ENCODE measurements at regions not wholly inside any gene's neighbourhood (a gene's known extent, or its start where the extent isn't known, plus 50 kb on each side); places are given as distances from the start of the nearest gene placed in this dataset.
A peak's percentile ranks its signal among the peaks of the same experiment; 100 is the strongest.

DNA sequence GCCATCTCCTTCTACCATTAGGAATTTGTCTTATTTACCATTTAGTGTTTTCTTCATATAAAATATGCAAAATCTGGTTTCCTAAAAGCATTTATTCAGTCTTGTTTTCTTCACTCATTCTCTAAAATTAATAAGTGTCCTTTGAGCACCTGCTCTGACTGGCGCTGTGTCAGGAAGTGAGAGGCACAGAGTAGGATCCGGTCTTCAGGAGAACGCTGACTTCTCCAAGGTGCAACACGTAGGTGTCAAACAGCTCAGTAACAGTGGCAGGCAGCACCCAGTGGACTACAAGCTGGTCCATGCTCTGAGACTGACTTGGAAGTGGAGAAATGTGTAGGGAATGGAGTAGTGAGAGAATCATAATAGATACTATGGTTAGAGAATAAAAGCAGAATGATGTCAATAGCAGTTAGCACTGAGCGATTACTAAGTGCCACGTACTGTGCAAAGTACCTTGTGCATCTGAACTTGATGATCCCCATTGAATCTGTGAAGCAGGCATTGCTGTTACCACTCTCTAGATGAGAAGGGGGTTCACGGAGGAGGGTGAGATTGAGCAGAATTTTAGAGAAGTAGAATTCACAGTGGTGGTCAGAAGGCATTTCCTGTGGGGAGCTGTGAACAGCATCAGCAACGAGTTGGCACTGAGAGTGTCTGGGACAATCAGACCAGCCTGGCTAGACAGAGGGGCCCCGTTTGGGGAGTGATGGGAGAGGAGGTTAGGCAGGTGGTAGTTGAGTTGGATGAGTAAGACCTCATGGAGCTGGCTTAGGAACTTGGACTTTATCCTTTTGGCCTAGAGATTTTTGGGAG, 569.8 kb downstream of the QKI start:
- Histone ChIP-seq H3K4me3 (no peak overlapping the region), H3K27ac (replicated peaks) (peak overlapping the region; percentile 13), H3K27me3 (ENCODE audit: low read depth) (no peaks in the 10 kb centered on the region), H3K9me3 (replicated peaks) (no peaks in the 10 kb centered on the region), H3K4me1 (peaks cover 16% of the 10 kb centered on the region), H3K36me3 (no peaks in the 10 kb centered on the region)
- intact Hi-C loops (cut with micrococcal nuclease) = no loop called here
- TF ChIP-seq, protein P1, sequence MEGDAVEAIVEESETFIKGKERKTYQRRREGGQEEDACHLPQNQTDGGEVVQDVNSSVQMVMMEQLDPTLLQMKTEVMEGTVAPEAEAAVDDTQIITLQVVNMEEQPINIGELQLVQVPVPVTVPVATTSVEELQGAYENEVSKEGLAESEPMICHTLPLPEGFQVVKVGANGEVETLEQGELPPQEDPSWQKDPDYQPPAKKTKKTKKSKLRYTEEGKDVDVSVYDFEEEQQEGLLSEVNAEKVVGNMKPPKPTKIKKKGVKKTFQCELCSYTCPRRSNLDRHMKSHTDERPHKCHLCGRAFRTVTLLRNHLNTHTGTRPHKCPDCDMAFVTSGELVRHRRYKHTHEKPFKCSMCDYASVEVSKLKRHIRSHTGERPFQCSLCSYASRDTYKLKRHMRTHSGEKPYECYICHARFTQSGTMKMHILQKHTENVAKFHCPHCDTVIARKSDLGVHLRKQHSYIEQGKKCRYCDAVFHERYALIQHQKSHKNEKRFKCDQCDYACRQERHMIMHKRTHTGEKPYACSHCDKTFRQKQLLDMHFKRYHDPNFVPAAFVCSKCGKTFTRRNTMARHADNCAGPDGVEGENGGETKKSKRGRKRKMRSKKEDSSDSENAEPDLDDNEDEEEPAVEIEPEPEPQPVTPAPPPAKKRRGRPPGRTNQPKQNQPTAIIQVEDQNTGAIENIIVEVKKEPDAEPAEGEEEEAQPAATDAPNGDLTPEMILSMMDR (IDR thresholded peaks at IDR 0.05; ENCODE audit: borderline replicate concordance) = no peak
- DNase-seq = no peak

DNA sequence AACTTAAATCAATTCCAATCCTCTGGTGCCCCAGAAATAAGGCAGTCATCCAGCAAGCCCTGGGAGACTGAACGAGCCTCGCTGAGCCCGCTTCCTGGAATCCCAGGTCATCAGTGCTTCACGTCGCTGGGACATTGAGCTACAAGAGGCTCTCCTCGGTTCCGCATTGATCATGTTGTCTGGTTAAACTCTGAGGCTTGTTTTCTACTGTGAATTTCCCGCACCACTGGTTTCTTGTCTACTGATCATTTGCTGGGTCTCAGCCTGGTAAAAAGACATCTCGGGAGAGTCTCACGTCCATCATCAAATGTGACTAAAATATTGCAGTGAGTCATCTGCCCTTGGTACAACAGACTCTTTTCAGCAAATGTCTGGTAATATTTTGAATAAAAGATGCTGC, 569.2 kb downstream of the QKI start:
- H3K36me3 ChIP-seq = no peaks in the 10 kb centered on the region
- no peak overlapping the region for H3K4me3 ChIP-seq
- H3K27ac ChIP-seq (replicated peaks) = peak overlapping the region; percentile 13
- no peaks in the 10 kb centered on the region for H3K27me3 ChIP-seq (ENCODE audit: low read depth)
- TF ChIP-seq, protein P1 (IDR thresholded peaks at IDR 0.05; ENCODE audit: borderline replicate concordance) = no peak
- DNase-seq = no peak
- no peaks in the 10 kb centered on the region for H3K9me3 ChIP-seq (replicated peaks)
- intact Hi-C loops (cut with micrococcal nuclease) = no loop called here
- peaks cover 16% of the 10 kb centered on the region for H3K4me1 ChIP-seq

DNA sequence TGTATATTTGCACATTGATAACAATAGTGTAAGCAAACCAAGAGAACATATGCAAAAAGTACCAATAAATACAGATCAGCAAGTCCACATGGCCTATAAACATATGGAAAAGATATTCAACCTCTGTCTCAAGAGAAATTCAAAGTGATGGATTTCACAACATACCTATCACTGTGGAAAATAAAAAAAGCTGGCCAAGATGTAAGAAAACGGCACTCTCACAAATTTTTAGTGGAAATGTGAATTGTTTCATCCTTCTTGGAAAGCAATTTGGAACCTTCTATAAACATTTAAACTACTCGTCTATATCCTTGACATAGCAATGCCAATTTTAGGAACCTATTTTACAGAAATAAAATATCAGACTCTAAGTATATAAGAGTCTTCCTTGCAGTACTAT, 559.8 kb downstream of the QKI start:
- Histone ChIP-seq H3K27ac (replicated peaks) (no peak overlapping the region), H3K4me3 (no peak overlapping the region), H3K4me1 (no peaks in the 10 kb centered on the region), H3K9me3 (replicated peaks) (peaks cover 8% of the 10 kb centered on the region), H3K36me3 (no peaks in the 10 kb centered on the region), H3K27me3 (ENCODE audit: low read depth) (no peaks in the 10 kb centered on the region)
- intact Hi-C loops (cut with micrococcal nuclease) = no loop called here
- no peak for DNase-seq
- TF ChIP-seq, protein P1 (IDR thresholded peaks at IDR 0.05; ENCODE audit: borderline replicate concordance) = no peak

DNA sequence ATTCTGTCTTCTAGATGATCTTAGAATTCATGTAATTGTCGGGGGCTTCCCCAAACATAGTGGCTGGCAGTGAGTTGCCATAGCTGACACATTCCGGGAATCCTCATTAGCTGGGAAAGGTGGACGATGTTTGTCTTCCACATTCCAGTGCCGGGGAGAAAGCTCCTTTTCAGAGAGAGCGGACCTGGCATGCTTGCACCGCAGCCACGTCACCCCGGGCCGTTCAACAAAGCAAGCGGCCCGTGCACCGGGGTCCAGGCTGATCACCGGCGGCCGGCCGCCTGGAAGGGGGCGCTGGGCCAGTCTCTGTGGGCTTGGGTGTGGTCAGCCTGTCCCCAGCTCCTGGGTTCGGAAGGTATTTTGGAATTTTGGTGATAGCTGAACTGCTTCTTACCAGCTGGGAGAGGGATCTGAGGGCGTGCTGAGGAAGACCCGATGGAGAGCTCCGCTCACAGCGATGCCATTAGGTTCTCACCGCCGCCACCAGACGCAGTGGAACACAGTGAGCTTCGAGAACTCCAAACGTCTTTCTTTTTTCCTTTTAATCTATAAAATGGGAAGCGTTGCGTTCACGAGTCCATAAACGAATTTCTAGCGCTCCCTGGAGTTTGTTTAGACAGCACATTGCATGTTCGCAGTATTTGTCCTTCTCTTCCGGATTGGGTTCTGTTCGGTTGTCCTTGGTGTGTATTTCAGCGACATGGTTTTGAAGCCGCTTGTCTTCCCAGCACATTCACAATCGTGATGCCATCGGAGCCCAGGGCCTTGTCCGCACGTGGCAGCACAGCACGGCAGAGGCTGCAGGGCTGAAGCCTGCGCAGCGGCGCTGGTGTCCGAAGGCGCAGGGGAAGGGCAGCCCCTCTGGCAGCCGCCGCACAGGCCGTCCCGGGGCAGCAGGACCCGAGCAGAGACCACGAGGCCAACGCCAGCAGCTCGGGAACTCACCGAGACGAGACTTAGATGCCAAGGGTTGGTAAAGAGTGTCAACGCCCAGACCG, 557.6 kb downstream of the QKI start:
- intact Hi-C loops (cut with micrococcal nuclease) = no loop called here
- H3K9me3 ChIP-seq (replicated peaks) = peaks cover 8% of the 10 kb centered on the region
- H3K27me3 ChIP-seq (ENCODE audit: low read depth) = no peaks in the 10 kb centered on the region
- H3K4me1 ChIP-seq = peaks cover 5% of the 10 kb centered on the region
- no peak for DNase-seq
- H3K36me3 ChIP-seq = no peaks in the 10 kb centered on the region
- TF ChIP-seq, protein P1 (IDR thresholded peaks at IDR 0.05; ENCODE audit: borderline replicate concordance) = no peak
- H3K27ac ChIP-seq (replicated peaks) = no peak overlapping the region
- H3K4me3 ChIP-seq = no peak overlapping the region

DNA sequence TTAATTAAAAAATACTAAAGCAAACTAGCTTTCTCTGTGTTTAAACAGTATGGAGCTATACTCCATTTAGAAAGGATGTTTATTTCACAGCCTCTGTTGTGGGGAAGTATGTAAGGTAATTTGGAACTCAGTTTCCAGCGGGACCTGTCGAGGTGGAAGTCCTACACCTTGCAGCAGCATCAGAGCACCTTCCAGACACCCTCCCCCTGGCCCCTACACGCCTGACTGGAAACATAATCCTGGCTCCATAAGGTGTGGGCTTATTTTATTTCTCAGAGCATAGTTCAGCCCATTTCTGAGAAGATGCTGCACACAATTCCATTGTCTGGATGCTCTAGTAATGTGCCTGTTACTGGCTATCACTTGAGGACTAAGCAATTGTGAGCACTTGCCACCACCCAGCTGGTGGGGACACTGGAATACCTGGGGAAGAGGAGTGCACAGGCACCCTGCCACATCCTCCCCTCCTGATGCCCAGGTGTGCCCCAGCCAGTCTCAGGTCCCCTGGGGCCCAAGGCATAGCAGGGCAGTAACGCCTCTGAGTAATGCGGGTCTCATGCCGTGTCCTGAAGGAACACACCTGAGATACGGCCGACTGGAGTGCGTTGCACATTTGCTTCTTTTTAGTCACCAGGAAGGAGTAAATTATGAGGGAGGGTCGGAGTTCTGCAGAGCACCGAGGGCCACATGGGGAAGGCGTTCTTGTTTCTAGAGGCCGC, 556.5 kb downstream of the QKI start:
- TF ChIP-seq, protein P1 (IDR thresholded peaks at IDR 0.05; ENCODE audit: borderline replicate concordance) = no peak
- DNase-seq = no peak
- H3K9me3 ChIP-seq (replicated peaks) = peaks cover 8% of the 10 kb centered on the region
- no peak overlapping the region for H3K27ac ChIP-seq (replicated peaks)
- intact Hi-C loops (cut with micrococcal nuclease) = no loop called here
- no peaks in the 10 kb centered on the region for H3K36me3 ChIP-seq
- no peak overlapping the region for H3K4me3 ChIP-seq
- H3K4me1 ChIP-seq = peaks cover 16% of the 10 kb centered on the region
- H3K27me3 ChIP-seq (ENCODE audit: low read depth) = no peaks in the 10 kb centered on the region

Data from left ventricle myocardium inferior (tissue), 1 donor.